ENCODE measurements at regions not wholly inside any gene's neighbourhood (a gene's known extent, or its start where the extent isn't known, plus 50 kb on each side); places are given as distances from the start of the nearest gene placed in this dataset.
A peak's percentile ranks its signal among the peaks of the same experiment; 100 is the strongest.

DNA sequence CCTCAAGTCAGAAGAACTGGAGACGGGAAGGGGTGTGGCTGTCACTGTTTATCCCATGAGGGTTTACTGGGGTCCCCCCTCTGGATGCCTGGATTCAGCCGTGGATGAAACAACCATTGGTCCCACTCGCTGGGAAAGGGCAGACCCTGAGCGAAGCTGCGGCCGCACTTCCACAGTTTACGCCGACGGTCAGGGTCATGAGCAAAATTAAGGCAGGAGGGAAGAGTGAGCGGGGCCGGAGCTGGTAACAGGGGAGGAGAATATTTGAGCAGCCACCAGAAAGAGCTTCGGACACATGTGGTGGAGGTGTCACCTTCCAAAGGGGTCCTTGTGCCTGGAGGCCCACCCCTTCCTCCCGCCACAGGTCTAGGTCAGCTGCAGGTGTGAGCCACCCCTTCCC, 344.9 kb downstream of the BRD1 start:
- Histone ChIP-seq H3K4me1 (peaks cover 0 to 9% (median 0%) of the 10 kb centered on the region in 4 donors), H3K27me3 (peaks cover 0 to 65% (median 22%) of the 10 kb centered on the region in 3 donors), H3K4me3 (no peak overlapping the region), H3K9me3 (no peaks in the 10 kb centered on the region), H3K27ac (no peak overlapping the region), H3K36me3 (no peaks in the 10 kb centered on the region)
- 83 to 89% (median 86%) methylated on average over 13 of the region's 13 CpGs for WGBS, 5 donors
- intact Hi-C loops (cut with DNase I; ENCODE audit: low total_unique reads): no loop called here
- no peak for DNase-seq
- TF ChIP-seq POLR2AphosphoS5 (IDR thresholded peaks at IDR 0.05): no peak
- TF ChIP-seq, protein P1, sequence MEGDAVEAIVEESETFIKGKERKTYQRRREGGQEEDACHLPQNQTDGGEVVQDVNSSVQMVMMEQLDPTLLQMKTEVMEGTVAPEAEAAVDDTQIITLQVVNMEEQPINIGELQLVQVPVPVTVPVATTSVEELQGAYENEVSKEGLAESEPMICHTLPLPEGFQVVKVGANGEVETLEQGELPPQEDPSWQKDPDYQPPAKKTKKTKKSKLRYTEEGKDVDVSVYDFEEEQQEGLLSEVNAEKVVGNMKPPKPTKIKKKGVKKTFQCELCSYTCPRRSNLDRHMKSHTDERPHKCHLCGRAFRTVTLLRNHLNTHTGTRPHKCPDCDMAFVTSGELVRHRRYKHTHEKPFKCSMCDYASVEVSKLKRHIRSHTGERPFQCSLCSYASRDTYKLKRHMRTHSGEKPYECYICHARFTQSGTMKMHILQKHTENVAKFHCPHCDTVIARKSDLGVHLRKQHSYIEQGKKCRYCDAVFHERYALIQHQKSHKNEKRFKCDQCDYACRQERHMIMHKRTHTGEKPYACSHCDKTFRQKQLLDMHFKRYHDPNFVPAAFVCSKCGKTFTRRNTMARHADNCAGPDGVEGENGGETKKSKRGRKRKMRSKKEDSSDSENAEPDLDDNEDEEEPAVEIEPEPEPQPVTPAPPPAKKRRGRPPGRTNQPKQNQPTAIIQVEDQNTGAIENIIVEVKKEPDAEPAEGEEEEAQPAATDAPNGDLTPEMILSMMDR (IDR thresholded peaks at IDR 0.05): no peak
- no peak for TF ChIP-seq POLR2A (IDR thresholded peaks at IDR 0.05)
- no peak for TF ChIP-seq EP300 (IDR thresholded peaks at IDR 0.05)

DNA sequence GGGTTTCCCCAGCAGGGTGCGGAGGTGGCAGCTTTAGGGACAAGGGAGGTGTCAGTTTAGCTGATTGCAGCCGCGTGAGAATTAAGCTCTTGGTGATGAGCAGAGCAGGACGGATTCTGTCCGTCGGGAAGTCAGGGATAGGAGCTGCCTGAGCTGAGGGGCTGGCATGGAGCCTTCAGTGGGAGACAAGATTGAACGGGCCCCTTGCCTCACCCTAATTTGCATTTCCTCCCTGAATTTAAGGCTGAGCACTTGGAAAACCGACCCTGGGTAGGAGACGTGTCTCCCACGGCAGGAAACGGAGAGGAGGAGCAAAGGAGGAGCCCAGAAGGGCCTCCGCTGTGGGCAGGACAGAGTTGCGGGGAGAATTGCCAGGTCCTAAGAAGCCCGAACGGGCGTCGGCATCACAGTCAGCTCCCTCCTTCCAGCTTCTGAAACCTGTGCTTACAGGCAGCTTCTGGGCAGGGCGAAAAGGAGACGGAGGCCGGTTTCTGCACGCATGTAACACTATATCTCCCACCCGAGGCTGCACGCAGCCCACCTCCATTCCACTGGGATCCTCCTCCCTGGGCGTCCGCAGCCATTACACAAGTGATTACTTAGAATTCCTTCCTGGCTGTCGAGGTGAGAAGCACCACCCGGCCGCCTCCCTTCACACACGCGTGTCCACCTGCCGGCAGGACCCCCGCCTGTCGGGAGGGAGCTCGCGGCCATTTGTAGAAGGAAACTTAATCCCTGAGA, 345.8 kb downstream of the BRD1 start:
- Histone ChIP-seq H3K4me1 (peaks cover 0 to 9% (median 0%) of the 10 kb centered on the region in 4 donors), H3K9me3 (no peaks in the 10 kb centered on the region), H3K36me3 (no peaks in the 10 kb centered on the region), H3K4me3 (no peak overlapping the region), H3K27me3 (peaks cover 0 to 65% (median 22%) of the 10 kb centered on the region in 3 donors), H3K27ac (no peak overlapping the region)
- 9 to 26% (median 20%) methylated on average over 31 to 35 of the region's 35 CpGs for WGBS, 5 donors
- peak in 1 of 2 donors; percentile 54 for DNase-seq
- intact Hi-C loops (cut with DNase I; ENCODE audit: low total_unique reads): no loop called here
- no peak for TF ChIP-seq POLR2AphosphoS5 (IDR thresholded peaks at IDR 0.05)
- TF ChIP-seq, protein P1 (IDR thresholded peaks at IDR 0.05): no peak
- TF ChIP-seq EP300 (IDR thresholded peaks at IDR 0.05): no peak
- TF ChIP-seq POLR2A (IDR thresholded peaks at IDR 0.05): no peak

DNA sequence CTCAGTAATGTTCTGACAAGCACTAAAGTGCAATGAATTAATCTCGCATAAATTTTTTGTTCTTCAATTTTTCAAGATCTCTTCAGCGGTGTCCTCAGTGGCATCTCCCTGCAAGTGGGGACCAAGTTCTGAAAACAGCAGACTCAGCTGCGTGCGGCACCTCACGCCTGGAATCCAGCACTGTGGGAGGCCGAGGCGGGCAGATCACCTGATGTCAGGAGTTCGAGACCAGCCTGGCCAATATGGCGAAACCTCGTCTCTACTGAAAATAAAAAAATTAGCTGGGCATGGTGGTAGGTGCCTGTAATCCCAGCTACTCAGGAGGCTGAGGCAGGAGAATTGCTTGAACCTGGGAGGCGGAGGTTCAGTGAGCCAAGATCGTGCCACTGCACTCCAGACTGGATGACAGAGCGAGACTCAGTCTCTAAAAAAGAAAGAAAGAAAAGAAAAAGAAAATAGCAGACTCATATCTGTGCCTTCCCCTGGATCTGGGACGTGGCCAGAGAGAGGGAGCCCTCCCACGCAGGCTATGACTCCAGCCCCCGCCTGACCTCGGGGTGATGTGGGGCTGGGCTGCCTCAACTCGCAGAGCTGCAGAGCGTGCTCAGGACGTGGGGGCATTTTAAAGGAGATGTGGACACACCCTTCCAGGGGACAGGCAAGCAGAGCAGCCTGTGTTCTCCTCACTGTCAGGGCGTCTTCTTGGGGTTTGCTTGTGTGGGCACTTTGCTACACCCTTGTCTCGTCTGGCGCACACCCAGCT, 346.6 kb downstream of the BRD1 start:
- H3K9me3 ChIP-seq: no peaks in the 10 kb centered on the region
- no peak for TF ChIP-seq EP300 (IDR thresholded peaks at IDR 0.05)
- no peak for TF ChIP-seq POLR2AphosphoS5 (IDR thresholded peaks at IDR 0.05)
- TF ChIP-seq, protein P1 (IDR thresholded peaks at IDR 0.05): no peak
- intact Hi-C loops (cut with DNase I; ENCODE audit: low total_unique reads): no loop called here
- no peak for DNase-seq
- H3K27ac ChIP-seq: no peak overlapping the region
- peaks cover 0 to 59% (median 22%) of the 10 kb centered on the region in 3 donors for H3K27me3 ChIP-seq
- H3K4me1 ChIP-seq: peaks cover 0 to 9% (median 0%) of the 10 kb centered on the region in 4 donors
- no peaks in the 10 kb centered on the region for H3K36me3 ChIP-seq
- H3K4me3 ChIP-seq: no peak overlapping the region
- WGBS, 5 donors: 62 to 68% (median 66%) methylated on average over 23 of the region's 23 CpGs

DNA sequence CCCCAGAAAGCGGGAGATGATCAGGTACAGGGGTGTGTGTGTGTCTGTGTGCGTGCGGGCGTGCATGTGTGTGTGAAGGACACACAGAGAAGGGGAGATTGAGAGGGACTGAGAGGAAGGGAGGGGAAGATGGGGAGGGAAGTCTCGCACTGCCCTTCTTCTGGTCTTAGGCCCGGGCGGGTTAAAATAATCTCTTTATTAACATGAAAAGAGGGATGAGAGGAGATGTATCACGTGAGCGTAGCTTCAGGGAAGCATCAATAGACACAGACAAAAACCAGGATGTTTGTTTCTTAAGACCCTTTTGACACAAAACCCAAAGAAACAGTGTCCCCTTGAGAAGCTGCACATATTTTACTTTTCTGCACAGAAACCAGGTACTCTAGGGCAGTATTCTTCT, 347.3 kb downstream of the BRD1 start:
- DNase-seq: no peak
- no peak for TF ChIP-seq EP300 (IDR thresholded peaks at IDR 0.05)
- TF ChIP-seq POLR2A (IDR thresholded peaks at IDR 0.05): no peak
- H3K27me3 ChIP-seq: peaks cover 0 to 54% (median 17%) of the 10 kb centered on the region in 3 donors
- intact Hi-C loops (cut with DNase I; ENCODE audit: low total_unique reads): no loop called here
- no peaks in the 10 kb centered on the region for H3K9me3 ChIP-seq
- no peak overlapping the region for H3K27ac ChIP-seq
- WGBS, 5 donors: 63 to 76% (median 67%) methylated on average over 9 of the region's 9 CpGs
- H3K4me3 ChIP-seq: no peak overlapping the region
- H3K36me3 ChIP-seq: no peaks in the 10 kb centered on the region
- H3K4me1 ChIP-seq: peaks cover 0 to 9% (median 0%) of the 10 kb centered on the region in 4 donors
